HFFc6 (cell line): ENCODE measurements at regions not wholly inside any gene's neighbourhood (a gene's known extent, or its start where the extent isn't known, plus 50 kb on each side); places are given as distances from the start of the nearest gene placed in this dataset.
A peak's percentile ranks its signal among the peaks of the same experiment; 100 is the strongest.

Experiments
- DNase-seq: peaks from one replicate; pipeline ENCODE4 v3.0.0-alpha.2; 2018
- H3K27ac Mint-ChIP-seq: 2 replicates; pipeline ENCODE4 v1.8.0; 2020; ENCODE audit warnings: mild to moderate bottlenecking, mixed read lengths
- H3K27me3 Mint-ChIP-seq: 2 replicates; pipeline ENCODE4 v1.8.0; 2021; ENCODE audit warnings: mild to moderate bottlenecking, moderate library complexity, mixed read lengths; ENCODE audit not compliant: insufficient read depth
- H3K36me3 Mint-ChIP-seq: 2 replicates; pipeline ENCODE4 v1.8.0; 2021; ENCODE audit warnings: low read depth, mixed read lengths
- H3K4me1 Mint-ChIP-seq: 2 replicates; pipeline ENCODE4 v1.8.0; 2020; ENCODE audit warnings: low read depth, mixed read lengths
- H3K4me3 Mint-ChIP-seq: 2 replicates; pipeline ENCODE4 v1.8.0; 2020; ENCODE audit warnings: mild to moderate bottlenecking, moderate library complexity, mixed read lengths
- H3K9me3 Mint-ChIP-seq: 2 replicates; pipeline ENCODE4 v1.8.0; 2020; ENCODE audit warnings: mild to moderate bottlenecking, mixed read lengths
- CTCF ChIP-seq: fragments of 200-600 bp; sonication (generic); IDR thresholded peaks from 2 replicates; pipeline ENCODE4 v1.5.0; 2021; ENCODE audit warnings: antibody characterized with exemption, mild to moderate bottlenecking

GRCh38 chr14:51484485-51484884 lies 167.2 kb upstream of the FRMD6 start:
- no peaks in the 10 kb centered on the region for H3K9me3 Mint-ChIP-seq
- no peak for DNase-seq
- peaks cover 25% of the 10 kb centered on the region for H3K4me1 Mint-ChIP-seq
- no peak overlapping the region for H3K27ac Mint-ChIP-seq
- H3K27me3 Mint-ChIP-seq = no peaks in the 10 kb centered on the region
- H3K36me3 Mint-ChIP-seq = 0 out of 2 replicates have a peak, but pooled peaks cover 4% of the 10 kb centered on the region
- H3K4me3 Mint-ChIP-seq = no peak overlapping the region
- no peak for TF ChIP-seq CTCF

- H3K4me3 Mint-ChIP-seq = no peak overlapping the region
- TF ChIP-seq CTCF = no peak
- no peak overlapping the region for H3K27ac Mint-ChIP-seq
- no peaks in the 10 kb centered on the region for H3K27me3 Mint-ChIP-seq
- peaks cover 37% of the 10 kb centered on the region for H3K4me1 Mint-ChIP-seq
- DNase-seq = no peak
- no peaks in the 10 kb centered on the region for H3K9me3 Mint-ChIP-seq
- H3K36me3 Mint-ChIP-seq = 0 out of 2 replicates have a peak, but pooled peaks cover 4% of the 10 kb centered on the region
Measured at GRCh38 chr14:51485733-51486132, 166.0 kb upstream of the FRMD6 start.

- H3K4me1 Mint-ChIP-seq = peaks cover 55% of the 10 kb centered on the region
- no peaks in the 10 kb centered on the region for H3K9me3 Mint-ChIP-seq
- no peak overlapping the region for H3K4me3 Mint-ChIP-seq
- no peak overlapping the region for H3K27ac Mint-ChIP-seq
- no peak for TF ChIP-seq CTCF
- no peak for DNase-seq
- 0 out of 2 replicates have a peak, but pooled peaks cover 4% of the 10 kb centered on the region for H3K36me3 Mint-ChIP-seq
- no peaks in the 10 kb centered on the region for H3K27me3 Mint-ChIP-seq
Measured at GRCh38 chr14:51487848-51488247, 163.9 kb upstream of the FRMD6 start.

GRCh38 chr14:51488569-51489220 lies 163.0 kb upstream of the FRMD6 start:
- H3K36me3 Mint-ChIP-seq = peaks cover 5% of the 10 kb centered on the region

GRCh38 chr14:51490205-51490604 lies 161.5 kb upstream of the FRMD6 start:
- Mint-ChIP-seq H3K27me3 (no peaks in the 10 kb centered on the region), H3K9me3 (peaks cover 4% of the 10 kb centered on the region), H3K4me3 (peak overlapping the region; percentile 17; the same call in 1 of the 2 replicates), H3K36me3 (peaks cover 11% of the 10 kb centered on the region), H3K4me1 (peaks cover 50% of the 10 kb centered on the region), H3K27ac (peak overlapping the region; percentile 83)
- no peak for TF ChIP-seq CTCF
- peak; percentile 86 for DNase-seq

More at GRCh38 chr14:51488569-51489220, 163.0 kb upstream of the FRMD6 start:
- Mint-ChIP-seq H3K27me3 (no peaks in the 10 kb centered on the region), H3K9me3 (peaks cover 4% of the 10 kb centered on the region), H3K4me3 (no peak overlapping the region; the same call in 1 of the 2 replicates), H3K4me1 (peaks cover 55% of the 10 kb centered on the region), H3K27ac (peak overlapping the region; percentile 83)
- TF ChIP-seq CTCF = no peak
- no peak for DNase-seq
